Activated CD4-positive, alpha-beta memory T cell treated with anti-CD3 and anti-CD28 coated beads for 36 hours (primary cell): ENCODE measurements at regions not wholly inside any gene's neighbourhood (a gene's known extent, or its start where the extent isn't known, plus 50 kb on each side); places are given as distances from the start of the nearest gene placed in this dataset.

ENCODE experiments used
- CTCF ChIA-PET: fragments of 350-600 bp; sonication (Branson Sonifier 250); formaldehyde crosslinking; loops from one replicate; lab custom pipeline; 2021; ENCODE audit warnings: antibody characterized with exemption, inconsistent platforms; lab: Charles Lee
- POLR2A ChIA-PET: fragments of 350-600 bp; sonication (Branson Sonifier 250); formaldehyde crosslinking; loops from one replicate; lab custom pipeline; 2021; ENCODE audit warnings: antibody characterized with exemption; lab: Charles Lee
- DNase-seq: peaks from one replicate; pipeline ENCODE4 v3.0.0-alpha.2; 2020
- H3K27ac Mint-ChIP-seq: one replicate; pipeline ENCODE4 v1.8.0; 2021; ENCODE audit warnings: mixed read lengths
- H3K27me3 Mint-ChIP-seq: one replicate; pipeline ENCODE4 v1.8.0; 2021; ENCODE audit warnings: mixed read lengths
- H3K36me3 Mint-ChIP-seq: one replicate; pipeline ENCODE4 v1.8.0; 2021; ENCODE audit warnings: mixed read lengths
- H3K4me1 Mint-ChIP-seq: one replicate; pipeline ENCODE4 v1.8.0; 2021; ENCODE audit warnings: low read depth, mixed read lengths
- H3K4me3 Mint-ChIP-seq: one replicate; pipeline ENCODE4 v1.8.0; 2021; ENCODE audit warnings: mild to moderate bottlenecking, mixed read lengths
- H3K9me3 Mint-ChIP-seq: one replicate; pipeline ENCODE4 v1.8.0; 2021; ENCODE audit warnings: mixed read lengths
- intact Hi-C: fragments of 100-400 bp; cut with micrococcal nuclease; formaldehyde crosslinking; loops from one replicate; pipeline ENCODE4 v1.15.1; 2023

DNA sequence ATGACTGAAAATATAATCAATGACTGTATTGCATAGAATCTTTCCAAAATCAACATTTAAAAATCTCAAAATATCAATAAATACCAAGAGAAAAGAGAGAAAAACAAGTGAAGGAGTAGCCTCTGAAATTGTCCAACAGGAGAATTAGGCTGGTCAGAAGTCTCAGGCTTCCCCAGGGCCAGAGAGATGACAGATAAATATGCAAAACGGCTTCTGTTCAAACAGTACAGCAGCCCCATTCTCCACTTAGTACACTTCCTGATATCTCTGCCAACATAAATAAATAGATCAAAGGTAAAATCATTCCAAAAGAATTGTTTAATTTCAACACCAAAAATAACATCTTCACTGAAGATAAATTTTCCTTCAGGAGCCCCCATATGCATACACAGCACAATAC is 204.7 kb upstream of the GABRA2 start:
- intact Hi-C loops, result no loop called here
- Mint-ChIP-seq H3K36me3 (no peaks in the 10 kb centered on the region), H3K9me3 (peaks cover 12% of the 10 kb centered on the region), H3K27ac (no peak overlapping the region), H3K4me1 (no peaks in the 10 kb centered on the region), H3K4me3 (no peak overlapping the region), H3K27me3 (no peaks in the 10 kb centered on the region)
- no peak for DNase-seq
- ChIA-PET CTCF (no interaction called here), POLR2A (no interaction called here)

DNA sequence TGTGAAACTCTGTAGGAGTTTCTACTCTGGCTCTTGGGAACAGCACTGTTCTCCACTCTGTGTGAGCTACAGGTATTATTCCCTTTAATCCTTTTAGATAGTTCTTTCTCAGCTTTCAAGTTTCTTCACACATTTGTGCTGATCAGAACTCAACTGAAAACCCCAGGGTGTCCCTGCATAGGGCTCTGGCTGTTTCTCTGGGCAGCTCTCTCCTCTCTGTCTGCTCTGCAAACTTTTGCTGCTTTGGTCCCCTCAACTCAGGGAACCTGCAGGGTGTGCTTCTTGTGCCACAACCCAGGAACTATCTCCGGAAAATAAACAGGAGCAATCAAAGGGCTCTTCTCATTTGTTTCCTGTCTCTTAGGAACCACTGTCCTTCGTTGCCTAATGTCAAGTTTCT is 196.6 kb upstream of the GABRA2 start:
- no peak for DNase-seq
- H3K36me3 Mint-ChIP-seq, result no peaks in the 10 kb centered on the region
- intact Hi-C loops, result no loop called here
- no peaks in the 10 kb centered on the region for H3K27me3 Mint-ChIP-seq
- CTCF ChIA-PET, result no interaction called here
- POLR2A ChIA-PET, result interaction anchor here (0.6 kb wide), 1 partner anchor 524 kb away, joined by 3 read pairs; no protein-coding TSS in a partner anchor
- H3K9me3 Mint-ChIP-seq, result peaks cover 12% of the 10 kb centered on the region
- no peak overlapping the region for H3K27ac Mint-ChIP-seq
- no peak overlapping the region for H3K4me3 Mint-ChIP-seq
- no peaks in the 10 kb centered on the region for H3K4me1 Mint-ChIP-seq

DNA sequence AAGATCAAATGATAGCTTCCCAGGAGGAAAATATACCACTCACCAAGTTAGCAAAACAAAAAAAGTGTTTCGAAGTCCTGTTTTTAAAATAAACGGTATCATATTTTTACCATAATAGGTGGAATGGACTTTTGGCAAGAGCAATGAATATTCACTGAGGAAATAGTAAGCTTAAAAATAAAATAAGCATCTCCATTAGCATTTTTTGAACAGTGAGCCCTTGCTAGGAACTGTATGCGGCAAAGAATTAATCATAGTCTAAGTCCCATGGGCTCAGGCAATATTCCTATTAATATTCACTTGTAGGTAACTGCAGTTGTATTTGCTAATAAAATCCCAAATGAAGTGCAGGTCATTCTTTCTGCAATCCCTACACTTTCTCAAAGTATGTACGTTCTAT is 191.7 kb upstream of the GABRA2 start:
- ChIA-PET POLR2A (no interaction called here), CTCF (no interaction called here)
- Mint-ChIP-seq H3K4me3 (no peak overlapping the region), H3K9me3 (peaks cover 8% of the 10 kb centered on the region), H3K27ac (no peak overlapping the region), H3K27me3 (no peaks in the 10 kb centered on the region), H3K36me3 (no peaks in the 10 kb centered on the region), H3K4me1 (no peaks in the 10 kb centered on the region)
- no peak for DNase-seq
- intact Hi-C loops, result no loop called here

DNA sequence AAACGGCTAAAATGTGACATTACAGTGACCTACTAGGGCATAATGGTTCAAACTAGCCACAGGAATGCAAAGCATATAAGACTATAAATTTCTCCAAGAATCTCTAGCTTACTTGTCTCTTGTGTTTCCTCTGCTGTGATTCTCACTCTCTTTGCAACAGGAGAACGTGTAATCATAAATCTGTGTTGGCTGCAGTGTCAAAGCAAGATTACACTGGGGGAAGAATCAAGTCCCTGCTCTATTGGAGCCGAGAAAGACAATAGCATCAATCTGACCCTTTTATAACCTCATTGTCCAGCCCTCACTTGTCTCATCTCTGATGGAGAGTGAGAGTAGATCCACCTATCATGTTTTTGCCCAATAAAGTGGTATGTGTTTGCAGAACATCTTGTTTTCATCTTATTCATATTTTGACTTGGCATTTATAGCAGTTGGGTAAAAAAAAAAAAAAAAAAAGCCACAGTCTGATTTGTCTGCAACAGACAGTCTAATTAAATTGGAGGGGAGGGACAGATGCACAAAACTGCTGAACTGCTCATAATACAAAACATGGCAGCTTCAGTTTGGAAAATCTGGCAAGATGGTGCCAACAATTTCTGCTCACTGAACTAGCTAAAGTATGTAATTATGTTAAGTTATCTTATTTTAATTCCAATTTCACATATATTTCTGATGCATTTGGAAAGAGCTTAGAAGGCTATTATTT is 165.0 kb upstream of the GABRA2 start:
- no peaks in the 10 kb centered on the region for H3K27me3 Mint-ChIP-seq

DNA sequence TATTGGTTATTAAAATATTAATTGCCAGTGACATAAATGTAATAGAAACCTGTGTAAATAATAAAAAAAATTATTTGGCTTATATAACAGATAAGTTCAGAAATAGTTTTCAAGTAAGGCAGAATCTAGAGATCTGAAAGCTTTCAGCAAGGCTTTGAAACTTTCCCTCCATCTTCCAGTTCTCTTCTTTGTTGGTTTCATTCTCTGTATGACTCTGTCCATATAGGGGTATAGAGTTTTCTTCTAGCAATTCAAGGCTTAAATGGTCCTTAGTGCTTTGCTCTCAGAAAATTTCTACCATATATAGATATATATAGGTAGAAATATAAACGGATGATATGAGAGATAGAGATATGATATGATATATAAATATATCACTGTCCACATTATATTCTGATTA is 160.5 kb upstream of the GABRA2 start:
- Mint-ChIP-seq H3K27ac (no peak overlapping the region), H3K9me3 (no peaks in the 10 kb centered on the region), H3K4me3 (no peak overlapping the region), H3K4me1 (no peaks in the 10 kb centered on the region), H3K27me3 (no peaks in the 10 kb centered on the region), H3K36me3 (no peaks in the 10 kb centered on the region)
- intact Hi-C loops, result no loop called here
- ChIA-PET CTCF (no interaction called here), POLR2A (no interaction called here)
- DNase-seq, result no peak

More for the DNA sequence above, 165.0 kb upstream of the GABRA2 start:
- DNase-seq, result no peak
- intact Hi-C loops, result no loop called here
- H3K9me3 Mint-ChIP-seq, result no peaks in the 10 kb centered on the region
- H3K4me3 Mint-ChIP-seq, result no peak overlapping the region
- H3K27ac Mint-ChIP-seq, result no peak overlapping the region
- ChIA-PET CTCF (no interaction called here), POLR2A (no interaction called here)
- no peaks in the 10 kb centered on the region for H3K36me3 Mint-ChIP-seq
- no peaks in the 10 kb centered on the region for H3K4me1 Mint-ChIP-seq

DNA sequence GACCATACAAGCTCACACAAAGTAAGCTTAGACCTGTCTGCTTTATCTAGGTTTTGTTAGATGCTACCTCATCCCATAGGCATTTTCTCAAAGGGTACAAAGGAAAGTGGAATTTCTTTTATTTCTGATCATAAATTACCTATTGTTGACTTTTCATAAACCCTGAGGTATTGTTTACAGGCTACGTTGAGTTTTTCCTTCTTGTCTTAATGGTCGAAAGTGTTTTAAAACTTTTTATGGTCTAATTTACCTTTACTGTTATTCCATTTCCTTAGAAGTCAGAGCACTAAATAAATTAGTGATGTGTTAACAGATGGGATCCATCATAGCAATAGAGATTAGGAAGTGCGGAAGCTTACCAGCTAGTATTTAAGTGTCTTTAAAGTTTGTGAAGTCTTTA is 159.2 kb upstream of the GABRA2 start:
- no peak for DNase-seq
- ChIA-PET CTCF (no interaction called here), POLR2A (no interaction called here)
- H3K9me3 Mint-ChIP-seq, result peaks cover 2% of the 10 kb centered on the region
- H3K27me3 Mint-ChIP-seq, result no peaks in the 10 kb centered on the region
- no peaks in the 10 kb centered on the region for H3K4me1 Mint-ChIP-seq
- no peak overlapping the region for H3K27ac Mint-ChIP-seq
- H3K4me3 Mint-ChIP-seq, result no peak overlapping the region
- no peaks in the 10 kb centered on the region for H3K36me3 Mint-ChIP-seq
- intact Hi-C loops, result no loop called here

DNA sequence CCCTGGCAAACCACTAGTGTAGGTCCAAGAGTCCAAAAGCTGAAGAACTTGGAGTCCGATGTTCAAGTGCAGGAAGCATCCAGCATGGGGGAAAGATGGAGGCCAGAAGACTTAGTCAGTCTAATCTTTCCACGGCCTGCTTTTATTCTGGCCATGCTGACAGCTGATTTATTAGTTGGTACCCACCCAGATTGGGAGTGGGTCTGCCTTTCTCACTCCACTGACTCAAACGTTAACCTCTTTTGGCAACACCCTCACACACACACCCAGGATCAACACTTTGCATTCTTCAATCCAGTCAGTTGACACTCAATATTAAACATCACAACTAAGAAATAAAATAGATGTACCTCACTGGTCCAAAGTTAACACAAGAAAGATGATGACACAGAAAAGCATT is 134.8 kb upstream of the GABRA2 start:
- no peaks in the 10 kb centered on the region for H3K36me3 Mint-ChIP-seq
- H3K9me3 Mint-ChIP-seq, result peaks cover 10% of the 10 kb centered on the region
- no peaks in the 10 kb centered on the region for H3K27me3 Mint-ChIP-seq
- no peak for DNase-seq
- H3K4me1 Mint-ChIP-seq, result no peaks in the 10 kb centered on the region
- H3K27ac Mint-ChIP-seq, result no peak overlapping the region
- ChIA-PET CTCF (no interaction called here), POLR2A (no interaction called here)
- intact Hi-C loops, result no loop called here
- H3K4me3 Mint-ChIP-seq, result no peak overlapping the region

DNA sequence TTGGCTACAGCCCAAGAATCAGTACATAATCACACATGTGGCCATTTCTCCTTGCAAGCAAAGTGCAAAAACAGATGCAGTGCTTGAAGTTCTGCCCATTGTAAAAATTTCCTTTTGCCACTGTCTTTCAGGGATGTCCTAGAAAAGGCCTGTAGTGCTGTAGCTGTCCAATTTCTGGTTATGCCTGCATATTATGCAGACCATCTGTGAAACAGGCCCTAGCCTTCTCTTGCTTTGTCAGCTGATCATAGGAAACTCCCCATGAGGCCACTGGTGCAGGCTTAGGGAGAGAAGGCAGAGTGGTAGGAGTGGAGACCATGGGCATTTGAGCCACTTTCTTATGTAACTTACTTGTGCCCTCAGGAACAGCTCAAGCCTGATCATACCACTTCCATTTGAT is 130.4 kb upstream of the GABRA2 start:
- no peak for DNase-seq
- intact Hi-C loops, result no loop called here
- ChIA-PET CTCF (no interaction called here), POLR2A (no interaction called here)
- no peaks in the 10 kb centered on the region for H3K36me3 Mint-ChIP-seq
- no peaks in the 10 kb centered on the region for H3K27me3 Mint-ChIP-seq
- H3K4me3 Mint-ChIP-seq, result no peak overlapping the region
- peaks cover 10% of the 10 kb centered on the region for H3K9me3 Mint-ChIP-seq
- no peaks in the 10 kb centered on the region for H3K4me1 Mint-ChIP-seq
- H3K27ac Mint-ChIP-seq, result no peak overlapping the region

DNA sequence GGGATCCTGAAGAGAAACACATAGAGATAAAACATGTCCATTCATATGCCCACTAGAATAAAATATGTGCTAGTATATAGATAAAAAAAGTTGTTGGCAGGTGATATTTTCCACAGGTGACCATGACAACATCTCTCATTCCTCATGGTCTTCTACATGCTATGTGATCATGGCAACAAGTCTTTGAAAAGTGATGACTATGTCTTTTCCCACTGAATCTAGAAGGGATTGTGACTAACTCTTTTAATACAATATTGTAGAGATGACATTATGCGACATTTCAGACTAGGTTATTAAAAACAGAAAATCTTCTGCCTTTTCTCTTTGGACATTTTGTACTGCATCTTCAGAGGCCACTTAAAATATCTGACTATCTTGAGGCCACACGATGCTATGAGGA is 126.0 kb upstream of the GABRA2 start:
- no peaks in the 10 kb centered on the region for H3K4me1 Mint-ChIP-seq
- no peak overlapping the region for H3K4me3 Mint-ChIP-seq
- intact Hi-C loops, result no loop called here
- no peaks in the 10 kb centered on the region for H3K36me3 Mint-ChIP-seq
- ChIA-PET POLR2A (no interaction called here), CTCF (no interaction called here)
- H3K9me3 Mint-ChIP-seq, result no peaks in the 10 kb centered on the region
- H3K27ac Mint-ChIP-seq, result no peak overlapping the region
- no peaks in the 10 kb centered on the region for H3K27me3 Mint-ChIP-seq
- DNase-seq, result no peak

DNA sequence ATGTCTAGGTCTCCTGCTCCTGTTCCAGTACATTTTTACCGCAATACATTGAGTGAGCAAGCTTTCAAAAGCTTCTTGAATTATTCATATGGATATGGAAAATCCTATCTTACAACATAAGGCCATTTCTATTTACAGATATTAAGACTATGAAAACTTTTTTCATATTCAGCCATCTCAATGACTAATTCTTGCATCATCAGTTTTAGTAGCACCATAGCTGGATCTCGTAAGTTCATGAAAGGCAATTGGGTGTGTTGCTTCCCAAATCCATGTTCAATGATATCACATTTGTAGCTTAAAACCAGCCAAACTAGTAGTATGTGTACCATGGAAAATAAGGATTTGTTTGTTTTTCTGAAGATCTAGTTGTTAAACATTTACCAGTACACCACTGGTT is 118.3 kb upstream of the GABRA2 start:
- no peaks in the 10 kb centered on the region for H3K27me3 Mint-ChIP-seq
- H3K4me1 Mint-ChIP-seq, result no peaks in the 10 kb centered on the region
- ChIA-PET POLR2A (no interaction called here), CTCF (no interaction called here)
- H3K9me3 Mint-ChIP-seq, result no peaks in the 10 kb centered on the region
- H3K27ac Mint-ChIP-seq, result no peak overlapping the region
- no peak for DNase-seq
- H3K4me3 Mint-ChIP-seq, result no peak overlapping the region
- no peaks in the 10 kb centered on the region for H3K36me3 Mint-ChIP-seq
- intact Hi-C loops, result no loop called here

DNA sequence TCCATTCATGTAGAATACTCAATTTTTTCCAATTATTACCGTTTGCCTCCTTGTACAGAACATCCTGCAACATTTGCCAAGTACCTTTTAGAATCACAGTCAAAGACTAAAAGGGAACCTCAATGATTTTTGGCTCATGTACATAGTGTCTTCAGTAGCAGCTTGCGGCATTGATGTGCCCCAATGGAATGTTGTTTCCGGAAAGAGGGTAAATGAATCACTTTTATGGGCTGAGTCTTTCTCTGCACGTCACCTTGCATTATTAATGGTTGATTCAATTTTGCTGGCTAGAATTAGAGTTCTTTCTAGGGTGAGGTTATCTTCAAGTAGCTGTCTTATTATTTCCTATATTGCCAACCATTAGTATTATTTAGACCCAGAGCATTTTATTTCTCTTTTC is 116.9 kb upstream of the GABRA2 start:
- no peaks in the 10 kb centered on the region for H3K4me1 Mint-ChIP-seq
- H3K9me3 Mint-ChIP-seq, result no peaks in the 10 kb centered on the region
- no peak for DNase-seq
- H3K27me3 Mint-ChIP-seq, result no peaks in the 10 kb centered on the region
- POLR2A ChIA-PET, result no interaction called here
- H3K27ac Mint-ChIP-seq, result no peak overlapping the region
- no peaks in the 10 kb centered on the region for H3K36me3 Mint-ChIP-seq
- CTCF ChIA-PET, result no interaction called here
- intact Hi-C loops, result no loop called here
- H3K4me3 Mint-ChIP-seq, result no peak overlapping the region

DNA sequence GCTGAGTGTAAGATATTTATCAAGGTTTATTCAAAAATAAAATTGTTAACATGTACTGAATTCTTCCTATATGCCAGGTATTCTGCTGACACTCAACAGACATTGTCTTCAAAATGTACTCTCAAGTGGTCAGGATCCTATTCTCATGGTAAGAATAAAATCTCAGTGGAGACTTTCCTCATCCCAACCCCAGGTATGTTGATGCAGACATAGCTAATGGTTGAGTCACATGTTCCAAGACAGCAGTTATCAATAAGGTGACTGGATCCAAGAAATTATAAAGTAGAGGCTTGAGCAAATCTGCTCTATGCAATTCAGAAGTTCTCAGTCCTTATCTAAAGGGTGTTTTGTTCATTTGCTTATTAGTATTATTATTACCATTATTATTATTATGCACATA is 115.2 kb upstream of the GABRA2 start:
- POLR2A ChIA-PET, result no interaction called here

DNA sequence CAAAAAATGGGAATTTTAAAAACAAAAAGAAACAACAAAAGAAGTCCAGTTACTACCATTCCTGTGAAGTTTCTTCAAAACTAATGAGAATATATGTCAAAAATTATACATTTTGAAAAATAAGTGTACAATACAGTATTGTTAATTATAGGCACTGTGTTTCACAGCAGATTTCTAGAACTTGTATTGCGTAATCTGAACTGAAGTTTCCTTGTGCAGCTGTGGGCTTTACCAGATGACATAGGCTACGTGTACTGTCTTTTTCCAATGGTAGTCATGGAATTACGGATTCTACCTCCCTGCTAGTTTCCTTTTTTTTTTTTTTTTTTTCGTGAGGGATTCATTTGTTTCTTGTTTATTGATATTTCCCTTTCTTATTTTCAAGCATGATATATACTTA is 113.8 kb upstream of the GABRA2 start:
- Mint-ChIP-seq H3K36me3 (no peaks in the 10 kb centered on the region), H3K4me1 (no peaks in the 10 kb centered on the region), H3K4me3 (no peak overlapping the region), H3K27me3 (no peaks in the 10 kb centered on the region), H3K27ac (no peak overlapping the region), H3K9me3 (no peaks in the 10 kb centered on the region)
- DNase-seq, result no peak
- intact Hi-C loops, result no loop called here
- ChIA-PET CTCF (no interaction called here), POLR2A (no interaction called here)

More for the DNA sequence above, 115.2 kb upstream of the GABRA2 start:
- no peaks in the 10 kb centered on the region for H3K4me1 Mint-ChIP-seq
- intact Hi-C loops, result no loop called here
- H3K4me3 Mint-ChIP-seq, result no peak overlapping the region
- no peaks in the 10 kb centered on the region for H3K27me3 Mint-ChIP-seq
- H3K27ac Mint-ChIP-seq, result no peak overlapping the region
- no peaks in the 10 kb centered on the region for H3K9me3 Mint-ChIP-seq
- no peak for DNase-seq
- no peaks in the 10 kb centered on the region for H3K36me3 Mint-ChIP-seq
- CTCF ChIA-PET, result no interaction called here
